ENCODE measurements at regions not wholly inside any gene's neighbourhood (a gene's known extent, or its start where the extent isn't known, plus 50 kb on each side); places are given as distances from the start of the nearest gene placed in this dataset.

DNA sequence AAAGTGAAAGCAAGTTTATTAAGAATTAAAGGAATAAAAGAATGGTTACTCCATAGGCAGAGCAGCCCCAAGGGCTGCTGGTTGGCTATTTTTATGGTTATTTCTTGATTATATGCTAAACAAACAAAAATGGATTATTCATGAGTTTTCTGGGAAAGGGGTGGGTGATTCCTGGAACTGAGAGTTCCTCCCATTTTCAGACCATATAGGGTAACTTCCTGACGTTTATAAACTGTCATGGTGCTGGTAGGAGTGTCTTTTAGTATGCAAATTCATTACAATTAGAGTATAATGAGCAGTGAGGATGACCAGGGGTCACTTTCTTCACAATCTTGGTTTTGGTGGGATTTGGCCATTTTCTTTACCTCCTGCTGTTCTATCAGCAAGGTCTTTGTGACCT, 707.9 kb downstream of the ZNF385D start:
- TF ChIP-seq, protein P1, sequence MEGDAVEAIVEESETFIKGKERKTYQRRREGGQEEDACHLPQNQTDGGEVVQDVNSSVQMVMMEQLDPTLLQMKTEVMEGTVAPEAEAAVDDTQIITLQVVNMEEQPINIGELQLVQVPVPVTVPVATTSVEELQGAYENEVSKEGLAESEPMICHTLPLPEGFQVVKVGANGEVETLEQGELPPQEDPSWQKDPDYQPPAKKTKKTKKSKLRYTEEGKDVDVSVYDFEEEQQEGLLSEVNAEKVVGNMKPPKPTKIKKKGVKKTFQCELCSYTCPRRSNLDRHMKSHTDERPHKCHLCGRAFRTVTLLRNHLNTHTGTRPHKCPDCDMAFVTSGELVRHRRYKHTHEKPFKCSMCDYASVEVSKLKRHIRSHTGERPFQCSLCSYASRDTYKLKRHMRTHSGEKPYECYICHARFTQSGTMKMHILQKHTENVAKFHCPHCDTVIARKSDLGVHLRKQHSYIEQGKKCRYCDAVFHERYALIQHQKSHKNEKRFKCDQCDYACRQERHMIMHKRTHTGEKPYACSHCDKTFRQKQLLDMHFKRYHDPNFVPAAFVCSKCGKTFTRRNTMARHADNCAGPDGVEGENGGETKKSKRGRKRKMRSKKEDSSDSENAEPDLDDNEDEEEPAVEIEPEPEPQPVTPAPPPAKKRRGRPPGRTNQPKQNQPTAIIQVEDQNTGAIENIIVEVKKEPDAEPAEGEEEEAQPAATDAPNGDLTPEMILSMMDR (conservative IDR thresholded peaks at IDR 0.05; ENCODE audit: low read length): no peak
- no peak for TF ChIP-seq EZH2phosphoT487 (IDR thresholded peaks at IDR 0.05; ENCODE audit: borderline replicate concordance)
- H3F3A ChIP-seq (ENCODE audit: low read depth): no peaks in the 10 kb centered on the region
- H3K4me3 ChIP-seq (ENCODE audit: low read length, poor library complexity, severe bottlenecking): no peak overlapping the region
- H3K9ac ChIP-seq (ENCODE audit: low read depth, low read length, poor library complexity, severe bottlenecking): no peak overlapping the region
- H2AFZ ChIP-seq (ENCODE audit: low read length): no peak overlapping the region
- no peaks in the 10 kb centered on the region for H3K27me3 ChIP-seq (ENCODE audit: insufficient read depth, low read length, poor library complexity, severe bottlenecking)
- no peaks in the 10 kb centered on the region for H3K4me1 ChIP-seq (ENCODE audit: insufficient read depth, low read length, poor library complexity, severe bottlenecking)
- no peaks in the 10 kb centered on the region for H3K9me2 ChIP-seq (replicated peaks; ENCODE audit: low read depth, low read length)
- H3K4me2 ChIP-seq (ENCODE audit: low read depth, low read length, poor library complexity, severe bottlenecking): no peak overlapping the region
- H3K79me2 ChIP-seq (ENCODE audit: insufficient read depth, low read length): no peaks in the 10 kb centered on the region
- H3K9me3 ChIP-seq (ENCODE audit: insufficient read depth, low read depth, low read length): no peaks in the 10 kb centered on the region
- H4K20me1 ChIP-seq (ENCODE audit: insufficient read depth, low read length, poor library complexity, severe bottlenecking): no peaks in the 10 kb centered on the region
- H3K36me3 ChIP-seq (ENCODE audit: insufficient read depth, low read length): no peaks in the 10 kb centered on the region

DNA sequence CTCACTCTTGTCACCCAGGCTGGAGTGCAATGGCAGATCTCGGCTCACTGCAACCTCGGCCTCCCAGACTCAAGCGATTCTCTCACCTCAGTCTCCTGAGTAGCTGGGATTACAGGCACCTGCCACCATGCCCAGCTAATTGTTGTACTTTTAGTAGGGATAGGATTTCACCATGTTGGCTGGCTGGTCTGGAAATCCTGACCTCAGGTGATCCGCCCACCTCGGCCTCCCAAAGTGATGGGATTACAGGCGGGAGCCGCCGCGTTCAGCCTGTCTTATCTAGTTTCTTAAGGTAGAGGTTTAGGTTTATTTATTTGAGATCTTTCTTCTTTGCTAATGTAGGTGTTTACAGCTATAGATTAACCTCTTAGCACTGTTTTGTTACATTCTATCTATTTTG, 708.8 kb downstream of the ZNF385D start:
- no peaks in the 10 kb centered on the region for H3K9me2 ChIP-seq (replicated peaks; ENCODE audit: low read depth, low read length)
- H3K36me3 ChIP-seq (ENCODE audit: insufficient read depth, low read length): no peaks in the 10 kb centered on the region
- H3K4me3 ChIP-seq (ENCODE audit: low read length, poor library complexity, severe bottlenecking): no peak overlapping the region
- no peaks in the 10 kb centered on the region for H3K9me3 ChIP-seq (ENCODE audit: insufficient read depth, low read depth, low read length)
- H3K4me1 ChIP-seq (ENCODE audit: insufficient read depth, low read length, poor library complexity, severe bottlenecking): no peaks in the 10 kb centered on the region
- no peak for TF ChIP-seq EZH2phosphoT487 (IDR thresholded peaks at IDR 0.05; ENCODE audit: borderline replicate concordance)
- TF ChIP-seq, protein P1 (conservative IDR thresholded peaks at IDR 0.05; ENCODE audit: low read length): no peak
- no peaks in the 10 kb centered on the region for H3K79me2 ChIP-seq (ENCODE audit: insufficient read depth, low read length)
- H4K20me1 ChIP-seq (ENCODE audit: insufficient read depth, low read length, poor library complexity, severe bottlenecking): no peaks in the 10 kb centered on the region
- no peaks in the 10 kb centered on the region for H3K27me3 ChIP-seq (ENCODE audit: insufficient read depth, low read length, poor library complexity, severe bottlenecking)
- H2AFZ ChIP-seq (ENCODE audit: low read length): no peak overlapping the region
- no peak overlapping the region for H3K4me2 ChIP-seq (ENCODE audit: low read depth, low read length, poor library complexity, severe bottlenecking)
- H3F3A ChIP-seq (ENCODE audit: low read depth): no peaks in the 10 kb centered on the region
- H3K9ac ChIP-seq (ENCODE audit: low read depth, low read length, poor library complexity, severe bottlenecking): no peak overlapping the region

DNA sequence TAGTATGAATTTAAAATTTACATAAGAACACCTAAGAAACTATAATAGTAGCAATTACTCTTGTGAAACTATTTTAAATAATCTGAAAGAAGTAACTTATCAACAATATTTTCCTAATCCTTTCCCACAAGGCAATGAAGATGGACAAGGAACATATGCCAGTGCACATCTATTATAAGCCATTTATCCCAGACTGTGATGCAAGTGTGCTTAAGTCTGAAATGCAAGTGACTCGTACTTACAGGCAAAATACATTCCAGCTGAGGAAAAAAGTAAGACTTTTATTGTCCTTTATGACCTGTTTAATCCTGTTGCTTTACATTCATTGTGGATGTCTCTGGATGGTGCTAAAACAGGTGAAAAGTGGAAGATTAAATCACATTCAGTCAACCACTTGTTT, 709.4 kb downstream of the ZNF385D start:
- Histone ChIP-seq H2AFZ (ENCODE audit: low read length) (no peak overlapping the region), H3K4me1 (ENCODE audit: insufficient read depth, low read length, poor library complexity, severe bottlenecking) (no peaks in the 10 kb centered on the region), H3K9me3 (ENCODE audit: insufficient read depth, low read depth, low read length) (no peaks in the 10 kb centered on the region), H3F3A (ENCODE audit: low read depth) (no peaks in the 10 kb centered on the region), H3K9me2 (replicated peaks; ENCODE audit: low read depth, low read length) (no peaks in the 10 kb centered on the region), H3K36me3 (ENCODE audit: insufficient read depth, low read length) (no peaks in the 10 kb centered on the region), H4K20me1 (ENCODE audit: insufficient read depth, low read length, poor library complexity, severe bottlenecking) (no peaks in the 10 kb centered on the region), H3K4me3 (ENCODE audit: low read length, poor library complexity, severe bottlenecking) (no peak overlapping the region), H3K79me2 (ENCODE audit: insufficient read depth, low read length) (no peaks in the 10 kb centered on the region), H3K9ac (ENCODE audit: low read depth, low read length, poor library complexity, severe bottlenecking) (no peak overlapping the region), H3K27me3 (ENCODE audit: insufficient read depth, low read length, poor library complexity, severe bottlenecking) (no peaks in the 10 kb centered on the region), H3K4me2 (ENCODE audit: low read depth, low read length, poor library complexity, severe bottlenecking) (no peak overlapping the region)
- TF ChIP-seq, protein P1 (conservative IDR thresholded peaks at IDR 0.05; ENCODE audit: low read length): no peak
- no peak for TF ChIP-seq EZH2phosphoT487 (IDR thresholded peaks at IDR 0.05; ENCODE audit: borderline replicate concordance)

Measured in Loucy (cell line).